ENCODE measurements at regions not wholly inside any gene's neighbourhood (a gene's known extent, or its start where the extent isn't known, plus 50 kb on each side); places are given as distances from the start of the nearest gene placed in this dataset.

- Histone ChIP-seq H3K4ac (ENCODE audit: low read length) (no peak overlapping the region), H3K4me3 (ENCODE audit: low read length in 2 of 2) (no peak overlapping the region), H3K27ac (replicated peaks; ENCODE audit: low read length) (no peak overlapping the region), H3K9me3 (replicated peaks in 1 of 2; ENCODE audit: control insufficient read depth in 2 of 2, insufficient read depth in 1 of 2, low read depth in 1 of 2, low read length in 2 of 2) (no peaks in the 10 kb centered on the region), H4K8ac (ENCODE audit: low read depth, low read length) (no peak overlapping the region), H3K23ac (ENCODE audit: low read depth, low read length, poor library complexity) (no peak overlapping the region), H2BK15ac (ENCODE audit: low read length) (no peak overlapping the region), H2AFZ (ENCODE audit: low read length) (no peak overlapping the region), H3K9ac (ENCODE audit: low read depth, low read length, poor library complexity) (no peak overlapping the region), H3K14ac (ENCODE audit: low read length) (no peak overlapping the region), H3K4me2 (ENCODE audit: insufficient read depth, low read length, poor library complexity, severe bottlenecking) (no peak overlapping the region), H2BK120ac (ENCODE audit: low read depth, low read length) (no peak overlapping the region), H3K79me1 (ENCODE audit: low read depth, low read length) (no peaks in the 10 kb centered on the region), H3K36me3 (replicated peaks in 1 of 2; ENCODE audit: control insufficient read depth in 2 of 2, insufficient read depth in 2 of 2, low read length in 2 of 2) (no peaks in the 10 kb centered on the region), H3K27me3 (ENCODE audit: control insufficient read depth in 3 of 3, insufficient read depth in 3 of 3, low read depth in 1 of 3, low read length in 3 of 3) (no peaks in the 10 kb centered on the region), H2BK12ac (ENCODE audit: low read length) (no peak overlapping the region), H2BK5ac (ENCODE audit: low read length) (no peak overlapping the region), H3K4me1 (ENCODE audit: control insufficient read depth in 2 of 2, insufficient read depth in 1 of 2, low read depth in 1 of 2, low read length in 2 of 2) (no peaks in the 10 kb centered on the region), H2AK5ac (ENCODE audit: low read depth, low read length) (no peak overlapping the region), H3K18ac (ENCODE audit: low read length) (no peak overlapping the region), H4K91ac (ENCODE audit: low read depth, low read length, poor library complexity) (no peak overlapping the region)
- DNase-seq (ENCODE audit: low spot score), result no peak
- no CpG with 5 or more reads among the region's 2 CpGs for WGBS, 2 donors (ENCODE audit: extremely low coverage in 2 of 2, insufficient read length in 2 of 2, insufficient replicate concordance in 1 of 2)
Observed at GRCh38 chr3:5650303-5650702, 462.8 kb downstream of the EDEM1 start.

DNA sequence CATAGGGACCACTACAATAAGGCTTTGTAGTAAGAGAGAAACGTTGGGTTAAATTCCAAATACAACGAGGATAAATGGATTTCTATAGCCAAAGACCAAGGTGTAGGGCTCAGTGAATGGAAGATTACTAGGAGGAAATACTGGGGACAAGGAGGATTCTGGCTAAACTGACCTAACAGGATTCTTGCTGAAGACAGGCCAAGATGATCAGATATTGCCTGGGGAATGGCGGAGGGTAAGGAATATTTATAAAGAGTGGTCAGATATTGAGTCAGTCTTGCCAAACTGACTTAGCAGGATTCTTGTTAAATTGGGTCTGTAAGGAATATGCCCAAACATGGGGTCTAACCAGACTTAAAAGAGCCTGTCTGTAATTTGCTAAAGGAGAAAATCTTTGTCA is 463.8 kb downstream of the EDEM1 start:
- H3K79me1 ChIP-seq (ENCODE audit: low read depth, low read length), result no peaks in the 10 kb centered on the region
- H3K14ac ChIP-seq (ENCODE audit: low read length), result no peak overlapping the region
- H3K18ac ChIP-seq (ENCODE audit: low read length), result no peak overlapping the region
- no peaks in the 10 kb centered on the region for H3K27me3 ChIP-seq (ENCODE audit: control insufficient read depth in 3 of 3, insufficient read depth in 3 of 3, low read depth in 1 of 3, low read length in 3 of 3)
- no peaks in the 10 kb centered on the region for H3K4me1 ChIP-seq (ENCODE audit: control insufficient read depth in 2 of 2, insufficient read depth in 1 of 2, low read depth in 1 of 2, low read length in 2 of 2)
- no peak overlapping the region for H2AK5ac ChIP-seq (ENCODE audit: low read depth, low read length)
- no peak overlapping the region for H2AFZ ChIP-seq (ENCODE audit: low read length)
- no peak overlapping the region for H4K8ac ChIP-seq (ENCODE audit: low read depth, low read length)
- H2BK12ac ChIP-seq (ENCODE audit: low read length), result no peak overlapping the region
- H2BK5ac ChIP-seq (ENCODE audit: low read length), result no peak overlapping the region
- no peak overlapping the region for H2BK15ac ChIP-seq (ENCODE audit: low read length)
- H3K9me3 ChIP-seq (replicated peaks in 1 of 2; ENCODE audit: control insufficient read depth in 2 of 2, insufficient read depth in 1 of 2, low read depth in 1 of 2, low read length in 2 of 2), result no peaks in the 10 kb centered on the region
- no CpG with 5 or more reads among the region's 3 CpGs for WGBS, 2 donors (ENCODE audit: extremely low coverage in 2 of 2, insufficient read length in 2 of 2, insufficient replicate concordance in 1 of 2)
- no peak overlapping the region for H3K9ac ChIP-seq (ENCODE audit: low read depth, low read length, poor library complexity)
- H4K91ac ChIP-seq (ENCODE audit: low read depth, low read length, poor library complexity), result no peak overlapping the region
- no peaks in the 10 kb centered on the region for H3K36me3 ChIP-seq (replicated peaks in 1 of 2; ENCODE audit: control insufficient read depth in 2 of 2, insufficient read depth in 2 of 2, low read length in 2 of 2)
- H2BK120ac ChIP-seq (ENCODE audit: low read depth, low read length), result no peak overlapping the region
- H3K27ac ChIP-seq (replicated peaks; ENCODE audit: low read length), result no peak overlapping the region
- H3K4me2 ChIP-seq (ENCODE audit: insufficient read depth, low read length, poor library complexity, severe bottlenecking), result no peak overlapping the region
- H3K4ac ChIP-seq (ENCODE audit: low read length), result no peak overlapping the region
- no peak overlapping the region for H3K23ac ChIP-seq (ENCODE audit: low read depth, low read length, poor library complexity)
- DNase-seq (ENCODE audit: low spot score), result no peak
- H3K4me3 ChIP-seq (ENCODE audit: low read length in 2 of 2), result no peak overlapping the region

DNA sequence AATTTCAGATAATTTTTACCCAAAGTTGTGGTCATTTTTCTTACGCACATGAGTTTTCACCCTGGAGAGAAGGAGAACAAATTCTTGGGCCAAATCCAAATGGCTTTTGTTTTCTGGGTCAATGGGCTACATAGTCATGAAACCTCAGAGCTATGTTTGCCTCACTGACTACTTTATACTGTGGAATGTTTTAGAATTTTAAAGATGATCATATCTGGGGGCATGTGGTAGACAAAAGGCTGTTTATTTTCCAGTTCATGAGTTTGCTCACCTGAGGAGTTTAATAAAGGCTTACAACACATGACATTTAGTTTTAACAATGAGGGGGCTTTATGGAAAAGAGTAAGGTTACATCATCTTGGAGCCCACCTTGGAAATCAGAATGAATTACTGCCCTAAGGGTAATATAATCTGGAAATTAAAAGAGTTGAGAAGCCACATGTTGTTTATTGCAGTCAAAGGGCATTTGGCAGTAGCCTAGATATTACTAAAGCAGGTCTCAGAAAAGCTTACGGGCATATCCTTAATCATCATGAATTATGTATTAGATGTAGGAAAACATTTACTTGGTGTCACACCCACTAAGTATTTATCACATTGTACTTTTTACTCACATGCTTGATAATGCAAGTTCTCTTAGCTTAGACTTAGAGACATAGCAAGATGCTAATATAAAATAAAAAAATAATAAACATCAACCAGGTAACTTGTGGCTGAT is 466.1 kb downstream of the EDEM1 start:
- H3K4me2 ChIP-seq (ENCODE audit: insufficient read depth, low read length, poor library complexity, severe bottlenecking), result no peak overlapping the region
- H3K27ac ChIP-seq (replicated peaks; ENCODE audit: low read length), result no peak overlapping the region
- no peak overlapping the region for H3K4me3 ChIP-seq (ENCODE audit: low read length in 2 of 2)
- no peak overlapping the region for H4K8ac ChIP-seq (ENCODE audit: low read depth, low read length)
- no peak overlapping the region for H3K4ac ChIP-seq (ENCODE audit: low read length)
- no CpG with 5 or more reads among the region's 2 CpGs for WGBS, 2 donors (ENCODE audit: extremely low coverage in 2 of 2, insufficient read length in 2 of 2, insufficient replicate concordance in 1 of 2)
- no peak overlapping the region for H2BK15ac ChIP-seq (ENCODE audit: low read length)
- no peak overlapping the region for H2BK120ac ChIP-seq (ENCODE audit: low read depth, low read length)
- no peaks in the 10 kb centered on the region for H3K36me3 ChIP-seq (replicated peaks in 1 of 2; ENCODE audit: control insufficient read depth in 2 of 2, insufficient read depth in 2 of 2, low read length in 2 of 2)
- H3K27me3 ChIP-seq (ENCODE audit: control insufficient read depth in 3 of 3, insufficient read depth in 3 of 3, low read depth in 1 of 3, low read length in 3 of 3), result no peaks in the 10 kb centered on the region
- no peak overlapping the region for H2AK5ac ChIP-seq (ENCODE audit: low read depth, low read length)
- no peak overlapping the region for H3K14ac ChIP-seq (ENCODE audit: low read length)
- DNase-seq (ENCODE audit: low spot score), result no peak
- no peak overlapping the region for H2BK12ac ChIP-seq (ENCODE audit: low read length)
- no peaks in the 10 kb centered on the region for H3K9me3 ChIP-seq (replicated peaks in 1 of 2; ENCODE audit: control insufficient read depth in 2 of 2, insufficient read depth in 1 of 2, low read depth in 1 of 2, low read length in 2 of 2)
- H3K9ac ChIP-seq (ENCODE audit: low read depth, low read length, poor library complexity), result no peak overlapping the region
- no peaks in the 10 kb centered on the region for H3K79me1 ChIP-seq (ENCODE audit: low read depth, low read length)
- H3K23ac ChIP-seq (ENCODE audit: low read depth, low read length, poor library complexity), result no peak overlapping the region
- no peaks in the 10 kb centered on the region for H3K4me1 ChIP-seq (ENCODE audit: control insufficient read depth in 2 of 2, insufficient read depth in 1 of 2, low read depth in 1 of 2, low read length in 2 of 2)
- no peak overlapping the region for H2BK5ac ChIP-seq (ENCODE audit: low read length)
- no peak overlapping the region for H3K18ac ChIP-seq (ENCODE audit: low read length)
- no peak overlapping the region for H2AFZ ChIP-seq (ENCODE audit: low read length)
- no peak overlapping the region for H4K91ac ChIP-seq (ENCODE audit: low read depth, low read length, poor library complexity)

- Histone ChIP-seq H2AFZ (ENCODE audit: low read length) (no peak overlapping the region), H2BK15ac (ENCODE audit: low read length) (no peak overlapping the region), H3K4me1 (ENCODE audit: control insufficient read depth in 2 of 2, insufficient read depth in 1 of 2, low read depth in 1 of 2, low read length in 2 of 2) (no peaks in the 10 kb centered on the region), H3K14ac (ENCODE audit: low read length) (no peak overlapping the region), H3K27ac (replicated peaks; ENCODE audit: low read length) (no peak overlapping the region), H3K4ac (ENCODE audit: low read length) (no peak overlapping the region), H2AK5ac (ENCODE audit: low read depth, low read length) (no peak overlapping the region), H2BK5ac (ENCODE audit: low read length) (no peak overlapping the region), H3K79me1 (ENCODE audit: low read depth, low read length) (no peaks in the 10 kb centered on the region), H3K27me3 (ENCODE audit: control insufficient read depth in 3 of 3, insufficient read depth in 3 of 3, low read depth in 1 of 3, low read length in 3 of 3) (no peaks in the 10 kb centered on the region), H3K23ac (ENCODE audit: low read depth, low read length, poor library complexity) (no peak overlapping the region), H2BK12ac (ENCODE audit: low read length) (no peak overlapping the region), H4K8ac (ENCODE audit: low read depth, low read length) (no peak overlapping the region), H3K18ac (ENCODE audit: low read length) (no peak overlapping the region), H3K36me3 (replicated peaks in 1 of 2; ENCODE audit: control insufficient read depth in 2 of 2, insufficient read depth in 2 of 2, low read length in 2 of 2) (no peaks in the 10 kb centered on the region), H4K91ac (ENCODE audit: low read depth, low read length, poor library complexity) (no peak overlapping the region), H3K9ac (ENCODE audit: low read depth, low read length, poor library complexity) (no peak overlapping the region), H3K4me3 (ENCODE audit: low read length in 2 of 2) (no peak overlapping the region), H3K4me2 (ENCODE audit: insufficient read depth, low read length, poor library complexity, severe bottlenecking) (no peak overlapping the region), H3K9me3 (replicated peaks in 1 of 2; ENCODE audit: control insufficient read depth in 2 of 2, insufficient read depth in 1 of 2, low read depth in 1 of 2, low read length in 2 of 2) (no peaks in the 10 kb centered on the region), H2BK120ac (ENCODE audit: low read depth, low read length) (no peak overlapping the region)
- no CpG with 5 or more reads among the region's 5 CpGs for WGBS, 2 donors (ENCODE audit: extremely low coverage in 2 of 2, insufficient read length in 2 of 2, insufficient replicate concordance in 1 of 2)
- DNase-seq (ENCODE audit: low spot score), result no peak
Observed at GRCh38 chr3:5657106-5657505, 469.6 kb downstream of the EDEM1 start.
